Upper lobe of right lung (tissue), 1 donor: ENCODE measurements at regions not wholly inside any gene's neighbourhood (a gene's known extent, or its start where the extent isn't known, plus 50 kb on each side); places are given as distances from the start of the nearest gene placed in this dataset.

Experiments
- ATAC-seq: fragments of 200-7000 bp; cut with Tn5 transposase; one replicate; pipeline ENCODE4 v1.9.1; 2020; ENCODE audit warnings: mild to moderate bottlenecking, moderate library complexity
- DNase-seq: peaks from one replicate; pipeline ENCODE4 v3.0.0-alpha.2; 2020
- H3K27ac ChIP-seq: fragments of 200-600 bp; one replicate; pipeline ENCODE4 v1.8.0; 2022
- H3K27me3 ChIP-seq: fragments of 200-600 bp; one replicate; pipeline ENCODE4 v1.8.0; 2022; ENCODE audit warnings: mild to moderate bottlenecking
- H3K36me3 ChIP-seq: fragments of 200-600 bp; one replicate; pipeline ENCODE4 v1.8.0; 2022
- H3K4me1 ChIP-seq: fragments of 200-600 bp; one replicate; pipeline ENCODE4 v1.8.0; 2022
- H3K4me3 ChIP-seq: fragments of 200-600 bp; one replicate; pipeline ENCODE4 v1.8.0; 2022; ENCODE audit warnings: mild to moderate bottlenecking
- H3K9me3 ChIP-seq: fragments of 200-600 bp; one replicate; pipeline ENCODE4 v1.8.0; 2022
- intact Hi-C: fragments of 100-400 bp; cut with DNase I; formaldehyde crosslinking; loops from one replicate; pipeline ENCODE4 v1.11.0; 2022
- TF ChIP-seq, protein P1 (sequence below): fragments of 200-600 bp; IDR thresholded peaks from one replicate; pipeline ENCODE4 v1.8.0; 2022; ENCODE audit warnings: antibody characterized with exemption
- donor health status: DM: no; HTN: yes; CAD: no; lungs with severe emphysema.

DNA sequence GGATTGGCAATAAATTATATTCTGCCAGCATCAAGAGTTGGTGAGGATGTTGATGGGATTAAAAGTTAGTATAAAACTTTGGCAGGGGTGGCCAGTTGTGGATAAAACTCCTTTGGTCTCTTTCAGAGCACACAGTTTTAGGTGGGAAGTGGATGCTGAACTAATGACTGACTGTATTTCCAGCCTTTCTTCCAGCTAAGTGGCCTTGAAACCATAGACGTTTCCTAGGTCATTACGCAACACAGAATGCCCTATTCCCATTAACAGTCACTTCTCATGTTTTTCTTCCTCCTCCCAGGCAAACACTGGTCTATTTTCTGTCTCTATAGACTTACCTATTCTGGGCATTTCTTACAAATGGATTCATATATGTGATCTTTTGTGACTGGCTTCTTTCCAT is 467.4 kb downstream of the NEBL start:
- TF ChIP-seq, protein P1, sequence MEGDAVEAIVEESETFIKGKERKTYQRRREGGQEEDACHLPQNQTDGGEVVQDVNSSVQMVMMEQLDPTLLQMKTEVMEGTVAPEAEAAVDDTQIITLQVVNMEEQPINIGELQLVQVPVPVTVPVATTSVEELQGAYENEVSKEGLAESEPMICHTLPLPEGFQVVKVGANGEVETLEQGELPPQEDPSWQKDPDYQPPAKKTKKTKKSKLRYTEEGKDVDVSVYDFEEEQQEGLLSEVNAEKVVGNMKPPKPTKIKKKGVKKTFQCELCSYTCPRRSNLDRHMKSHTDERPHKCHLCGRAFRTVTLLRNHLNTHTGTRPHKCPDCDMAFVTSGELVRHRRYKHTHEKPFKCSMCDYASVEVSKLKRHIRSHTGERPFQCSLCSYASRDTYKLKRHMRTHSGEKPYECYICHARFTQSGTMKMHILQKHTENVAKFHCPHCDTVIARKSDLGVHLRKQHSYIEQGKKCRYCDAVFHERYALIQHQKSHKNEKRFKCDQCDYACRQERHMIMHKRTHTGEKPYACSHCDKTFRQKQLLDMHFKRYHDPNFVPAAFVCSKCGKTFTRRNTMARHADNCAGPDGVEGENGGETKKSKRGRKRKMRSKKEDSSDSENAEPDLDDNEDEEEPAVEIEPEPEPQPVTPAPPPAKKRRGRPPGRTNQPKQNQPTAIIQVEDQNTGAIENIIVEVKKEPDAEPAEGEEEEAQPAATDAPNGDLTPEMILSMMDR = no peak
- intact Hi-C loops = no loop called here
- DNase-seq = no peak

DNA sequence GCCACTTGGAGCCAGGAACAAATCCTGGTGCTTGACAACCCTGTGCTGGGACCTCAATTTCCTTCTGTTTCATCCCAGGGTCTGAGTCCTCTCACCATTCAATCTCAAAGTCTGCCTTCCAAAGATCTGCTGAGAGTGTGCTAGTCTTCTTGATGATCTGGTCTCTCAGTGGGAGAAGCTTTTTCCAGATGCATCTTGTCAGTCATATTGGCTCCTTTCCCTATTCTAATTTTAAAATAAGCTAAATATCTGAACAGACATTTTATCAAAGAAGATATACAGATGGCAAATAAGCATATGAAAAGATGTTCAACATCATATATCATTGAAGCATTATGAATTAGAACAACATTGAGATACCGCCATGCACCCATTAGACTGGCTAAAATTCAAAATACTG is 469.3 kb downstream of the NEBL start:
- Histone ChIP-seq H3K27ac (no peak overlapping the region), H3K27me3 (no peaks in the 10 kb centered on the region), H3K4me1 (no peaks in the 10 kb centered on the region), H3K36me3 (no peaks in the 10 kb centered on the region), H3K9me3 (no peaks in the 10 kb centered on the region), H3K4me3 (no peak overlapping the region)
- intact Hi-C loops = no loop called here
- DNase-seq = no peak
- no peak for ATAC-seq
- TF ChIP-seq, protein P1 = no peak

More for the DNA sequence above, 467.4 kb downstream of the NEBL start:
- H3K4me1 ChIP-seq = no peaks in the 10 kb centered on the region
- no peak overlapping the region for H3K27ac ChIP-seq
- no peak overlapping the region for H3K4me3 ChIP-seq
- ATAC-seq = no peak
- no peaks in the 10 kb centered on the region for H3K27me3 ChIP-seq
- H3K36me3 ChIP-seq = no peaks in the 10 kb centered on the region
- H3K9me3 ChIP-seq = no peaks in the 10 kb centered on the region

DNA sequence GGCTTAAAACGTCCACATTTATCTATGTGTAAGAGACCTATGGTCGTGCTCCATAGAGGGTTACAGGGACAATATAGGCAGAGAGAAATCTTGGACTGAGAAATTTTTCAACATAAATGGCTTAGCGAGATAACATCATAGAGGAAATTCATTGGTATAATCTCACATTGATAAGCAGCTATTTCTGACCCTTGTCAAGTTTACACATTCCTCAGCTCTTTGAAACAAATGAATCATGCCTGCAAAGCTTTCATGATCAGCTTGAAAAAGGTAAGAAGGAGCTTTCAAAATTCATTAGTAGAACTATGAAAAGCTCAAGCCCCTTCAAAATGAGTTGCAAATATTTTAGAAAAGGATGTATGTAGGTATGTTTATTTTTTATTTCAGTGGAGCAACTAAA is 478.8 kb downstream of the NEBL start:
- intact Hi-C loops = no loop called here
- ATAC-seq (no peak), DNase-seq (no peak)
- no peak overlapping the region for H3K4me3 ChIP-seq
- TF ChIP-seq, protein P1 = no peak
- no peaks in the 10 kb centered on the region for H3K9me3 ChIP-seq
- no peaks in the 10 kb centered on the region for H3K27me3 ChIP-seq
- H3K27ac ChIP-seq = no peak overlapping the region
- H3K4me1 ChIP-seq = no peaks in the 10 kb centered on the region
- no peaks in the 10 kb centered on the region for H3K36me3 ChIP-seq

DNA sequence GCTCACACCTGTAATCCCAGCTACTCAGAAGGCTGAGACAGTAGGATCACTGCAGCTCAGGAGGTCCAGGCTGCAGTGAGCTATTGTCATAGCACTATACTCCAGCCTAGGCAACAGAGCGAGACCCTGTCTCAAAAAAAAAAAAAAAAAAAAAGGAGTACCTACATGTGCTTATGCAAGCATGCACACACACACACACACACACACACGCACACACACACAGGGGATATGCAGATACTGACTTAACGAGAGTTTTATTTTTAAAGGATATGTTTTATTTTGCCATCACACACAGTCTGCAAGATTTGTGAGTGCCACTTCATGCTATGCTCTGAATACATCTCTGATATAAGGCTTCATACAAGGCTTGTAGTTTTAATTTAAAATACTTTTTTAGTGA is 479.3 kb downstream of the NEBL start:
- TF ChIP-seq, protein P1 = no peak
- Histone ChIP-seq H3K27me3 (no peaks in the 10 kb centered on the region), H3K9me3 (no peaks in the 10 kb centered on the region), H3K4me3 (no peak overlapping the region), H3K36me3 (no peaks in the 10 kb centered on the region), H3K4me1 (no peaks in the 10 kb centered on the region), H3K27ac (no peak overlapping the region)
- DNase-seq = no peak
- intact Hi-C loops = no loop called here
- no peak for ATAC-seq

DNA sequence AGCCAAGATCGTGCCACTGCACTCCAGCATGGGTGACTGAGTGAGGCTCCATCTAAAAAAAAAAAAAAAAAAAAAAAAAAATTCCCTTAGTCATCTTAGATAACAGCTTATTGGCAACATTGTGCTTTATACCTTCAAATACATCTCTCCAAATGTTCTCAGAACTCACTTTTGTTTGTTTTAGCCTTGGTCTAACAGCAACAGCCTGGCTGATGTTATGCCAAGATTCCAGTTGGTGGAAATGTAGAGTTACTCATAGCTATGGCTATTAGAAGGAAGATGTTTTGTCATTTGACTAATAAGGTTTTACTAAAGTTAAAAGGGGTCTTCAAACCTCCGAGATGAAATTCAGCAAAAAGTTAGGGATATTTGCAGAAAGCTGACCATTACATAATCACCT is 481.4 kb downstream of the NEBL start:
- no peak overlapping the region for H3K27ac ChIP-seq
- H3K4me3 ChIP-seq = no peak overlapping the region
- no peaks in the 10 kb centered on the region for H3K4me1 ChIP-seq
- H3K27me3 ChIP-seq = no peaks in the 10 kb centered on the region
- TF ChIP-seq, protein P1 = no peak
- DNase-seq (no peak), ATAC-seq (no peak)
- H3K9me3 ChIP-seq = no peaks in the 10 kb centered on the region
- H3K36me3 ChIP-seq = no peaks in the 10 kb centered on the region
- intact Hi-C loops = no loop called here

DNA sequence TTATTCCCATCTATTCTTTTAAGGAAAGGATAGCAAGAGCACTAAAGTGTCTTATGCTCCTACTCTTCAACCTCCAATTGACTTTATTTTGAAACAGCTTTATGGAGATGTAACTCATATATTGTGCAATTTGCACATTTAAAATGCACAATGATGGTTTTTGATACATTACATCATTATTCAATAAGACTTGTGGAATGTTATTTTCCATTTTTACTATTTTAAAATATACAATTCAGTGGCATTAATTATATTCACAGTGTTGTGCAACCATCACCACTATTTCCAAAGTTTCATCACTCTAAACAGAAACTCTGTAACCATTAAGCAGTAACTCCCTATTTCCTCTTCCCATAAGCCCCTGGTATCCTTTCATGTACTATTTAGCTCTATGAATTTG is 489.8 kb downstream of the NEBL start:
- TF ChIP-seq, protein P1 = no peak
- intact Hi-C loops = no loop called here
- Histone ChIP-seq H3K4me1 (no peaks in the 10 kb centered on the region), H3K36me3 (no peaks in the 10 kb centered on the region), H3K9me3 (no peaks in the 10 kb centered on the region), H3K4me3 (no peak overlapping the region), H3K27me3 (no peaks in the 10 kb centered on the region), H3K27ac (no peak overlapping the region)
- ATAC-seq (no peak), DNase-seq (no peak)
